Hepatocyte (in vitro differentiated cells): ENCODE measurements at regions not wholly inside any gene's neighbourhood (a gene's known extent, or its start where the extent isn't known, plus 50 kb on each side); places are given as distances from the start of the nearest gene placed in this dataset.

Experiments used
- CTCF ChIP-seq: fragments of 200-600 bp; sonication (generic); IDR thresholded peaks from 2 replicates; pipeline ENCODE4 v1.5.1; 2016; ENCODE audit warnings: antibody characterized with exemption, mild to moderate bottlenecking; ENCODE audit not compliant: poor library complexity
- EZH2phosphoT487 ChIP-seq: fragments of 200-600 bp; sonication (generic); IDR thresholded peaks from one replicate; pipeline ENCODE4 v1.6.1; 2018; ENCODE audit warnings: antibody characterized with exemption, mild to moderate bottlenecking, low read depth, moderate library complexity; ENCODE audit not compliant: unreplicated experiment, severe bottlenecking

GRCh38 chr10:43944381-43945093, 295.9 kb upstream of the ZNF32 start:
- TF ChIP-seq CTCF: no peak
- no peak for TF ChIP-seq EZH2phosphoT487
